GM18867 (cell line): ENCODE measurements at regions not wholly inside any gene's neighbourhood (a gene's known extent, or its start where the extent isn't known, plus 50 kb on each side); places are given as distances from the start of the nearest gene placed in this dataset.

Source experiments
- ATAC-seq: cut with Tn5 transposase; IDR thresholded peaks from one replicate; pipeline ENCODE4 v1.9.1; 2021; ENCODE audit warnings: mild to moderate bottlenecking, moderate library complexity; ENCODE audit not compliant: unreplicated experiment

GRCh38 chr20:12264711-12265110 is 347.0 kb downstream of the BTBD3 start:
- ATAC-seq = no peak

GRCh38 chr20:12265662-12266061 is 348.0 kb downstream of the BTBD3 start:
- ATAC-seq = no peak

GRCh38 chr20:12269579-12269978 is 351.9 kb downstream of the BTBD3 start:
- ATAC-seq = no peak

- no peak for ATAC-seq
These were observed 353.2 kb downstream of the BTBD3 start for GRCh38 chr20:12270863-12271262.

- no peak for ATAC-seq
These were observed 358.4 kb downstream of the BTBD3 start for GRCh38 chr20:12276011-12276673.

- ATAC-seq = no peak
These were observed 369.9 kb downstream of the BTBD3 start for GRCh38 chr20:12287575-12287974.

- no peak for ATAC-seq
These were observed 371.8 kb downstream of the BTBD3 start for GRCh38 chr20:12289465-12289864.

- no peak for ATAC-seq
These were observed 373.7 kb downstream of the BTBD3 start for GRCh38 chr20:12291386-12291785.

GRCh38 chr20:12293900-12294299 is 376.2 kb downstream of the BTBD3 start:
- ATAC-seq = no peak

- no peak for ATAC-seq
These were observed 377.0 kb downstream of the BTBD3 start for GRCh38 chr20:12294678-12295077.

GRCh38 chr20:12305188-12305950 is 387.7 kb downstream of the BTBD3 start:
- ATAC-seq = no peak

GRCh38 chr20:12306107-12306506 is 388.4 kb downstream of the BTBD3 start:
- ATAC-seq = no peak

- no peak for ATAC-seq
These were observed 393.6 kb downstream of the BTBD3 start for GRCh38 chr20:12311094-12311865.

GRCh38 chr20:12315652-12316051 is 398.0 kb downstream of the BTBD3 start:
- no peak for ATAC-seq

GRCh38 chr20:12316794-12317193 is 399.1 kb downstream of the BTBD3 start:
- no peak for ATAC-seq

- ATAC-seq = no peak
These were observed 399.7 kb downstream of the BTBD3 start for GRCh38 chr20:12317433-12317832.

GRCh38 chr20:12318043-12318442 is 400.4 kb downstream of the BTBD3 start:
- ATAC-seq = no peak

- ATAC-seq = no peak
These were observed 404.0 kb downstream of the BTBD3 start for GRCh38 chr20:12321736-12322135.

- ATAC-seq = no peak
These were observed 409.5 kb downstream of the BTBD3 start for GRCh38 chr20:12327205-12327604.

- ATAC-seq = no peak
These were observed 413.5 kb downstream of the BTBD3 start for GRCh38 chr20:12331236-12331635.

- ATAC-seq = no peak
These were observed 419.9 kb downstream of the BTBD3 start for GRCh38 chr20:12337601-12338000.

GRCh38 chr20:12345978-12346377 is 428.3 kb downstream of the BTBD3 start:
- ATAC-seq = no peak
